ENCODE measurements at regions not wholly inside any gene's neighbourhood (a gene's known extent, or its start where the extent isn't known, plus 50 kb on each side); places are given as distances from the start of the nearest gene placed in this dataset.

- 25% methylated on average over 3 of the region's 3 CpGs for WGBS (ENCODE audit: insufficient coverage, insufficient replicate concordance, low lambda C conversion rate, missing lambda C conversion rate)
- Histone ChIP-seq H3K36me3 (ENCODE audit: control insufficient read depth in 2 of 2, insufficient read depth in 2 of 2, low read length in 1 of 2) (no peaks in the 10 kb centered on the region), H3K79me2 (ENCODE audit: control insufficient read depth, insufficient read depth, low read length) (no peaks in the 10 kb centered on the region), H3K4me3 (no peak overlapping the region), H3K9ac (ENCODE audit: control insufficient read depth, insufficient read depth, low read length) (no peak overlapping the region), H2AFZ (ENCODE audit: control insufficient read depth, low read depth, low read length) (no peak overlapping the region), H4K20me1 (ENCODE audit: control insufficient read depth, insufficient read depth) (no peaks in the 10 kb centered on the region), H3K9me3 (replicated peaks; ENCODE audit: control insufficient read depth, insufficient read depth, low read length) (no peaks in the 10 kb centered on the region), H3K27me3 (replicated peaks in 1 of 2; ENCODE audit: control insufficient read depth in 2 of 2, insufficient read depth in 2 of 2, low read length in 1 of 2) (peaks cover 0 to 3% of the 10 kb centered on the region in 2 experiments; a peak in 2 of 4 replicates), H3K27ac (ENCODE audit: control insufficient read depth, insufficient read depth) (no peak overlapping the region), H3K4me2 (ENCODE audit: control insufficient read depth, insufficient read depth) (no peak overlapping the region), H3K4me1 (ENCODE audit: control insufficient read depth, insufficient read depth, low read length) (no peaks in the 10 kb centered on the region)
- no peak for FAIRE-seq
- no TSS peak for BruUV-seq (replicated peaks)
- no peak for DNase-seq (ENCODE audit: low read depth, low spot score)
- SMC1A ChIA-PET (ENCODE audit: uncharacterized antibody, unreplicated experiment) = interaction anchor here (1.9 kb wide), 1 partner anchor 13 kb away, joined by 5 read pairs; no protein-coding TSS in a partner anchor
- POLR2A ChIA-PET = no interaction called here
- CTCF ChIA-PET = no interaction called here
- RAD21 ChIA-PET (ENCODE audit: unreplicated experiment) = no interaction called here
- intact Hi-C loops (cut with micrococcal nuclease; ENCODE audit: unreplicated experiment) = no loop called here
- in situ Hi-C loops (cut with MboI) = no loop called here
- TF ChIP-seq BRCA1 (IDR thresholded peaks at IDR 0.05; ENCODE audit: low read depth, low read length) (no peak), FOXK2 (IDR thresholded peaks at IDR 0.05) (no peak), POLR2AphosphoS5 (IDR thresholded peaks at IDR 0.05; ENCODE audit: low read length) (no peak), HCFC1 (IDR thresholded peaks at IDR 0.05; ENCODE audit: low read length) (no peak), NR2C2 (IDR thresholded peaks at IDR 0.05; ENCODE audit: borderline replicate concordance, control insufficient read depth, insufficient read length, low read depth) (no peak), EP300 (IDR thresholded peaks at IDR 0.05; ENCODE audit: borderline replicate concordance in 1 of 2, control insufficient read depth in 1 of 2, low read depth in 2 of 2, low read length in 2 of 2) (no peak), PAX5 (IDR thresholded peaks at IDR 0.05; ENCODE audit: borderline replicate concordance, low read depth, low read length) (no peak), PAX8 (IDR thresholded peaks at IDR 0.05) (no peak), FOS (IDR thresholded peaks at IDR 0.05; ENCODE audit: borderline replicate concordance, extremely low read depth, insufficient read length) (no peak), ATF2 (IDR thresholded peaks at IDR 0.05; ENCODE audit: low read length) (no peak), CBX5 (IDR thresholded peaks at IDR 0.05; ENCODE audit: low read depth) (no peak), E4F1 (IDR thresholded peaks at IDR 0.05; ENCODE audit: borderline replicate concordance, partially characterized antibody) (no peak), ESRRA (IDR thresholded peaks at IDR 0.05; ENCODE audit: low read length) (no peak), ZBTB4 (CRISPR knock-in tag; IDR thresholded peaks at IDR 0.05) (no peak), SMC3 (IDR thresholded peaks at IDR 0.05; ENCODE audit: borderline replicate concordance, low read length) (no peak), SKIL (IDR thresholded peaks at IDR 0.05; ENCODE audit: low read depth, poor library complexity, severe bottlenecking) (no peak)
- ATAC-seq = no peak
These were observed 175.4 kb downstream of the ZBTB18 start for GRCh38 chr1:244226435-244226834.
